SK-N-MC (cell line): ENCODE measurements at regions not wholly inside any gene's neighbourhood (a gene's known extent, or its start where the extent isn't known, plus 50 kb on each side); places are given as distances from the start of the nearest gene placed in this dataset.

Source experiments
- DNase-seq: peaks from one replicate; pipeline ENCODE4 v3.0.0-alpha.2; 2011; ENCODE audit warnings: low read depth, low spot score
- H3K27ac ChIP-seq: fragments of 200-600 bp; sonication (generic); 2 replicates; pipeline ENCODE4 v1.5.1; 2016; ENCODE audit warnings: mixed run types
- H3K36me3 ChIP-seq: fragments of 200-600 bp; sonication (generic); 2 replicates; pipeline ENCODE4 v1.6.1; 2017; ENCODE audit warnings: antibody characterized with exemption, low read length, mixed read lengths; ENCODE audit not compliant: insufficient read depth
- H3K4me3 ChIP-seq: fragments of 200-600 bp; sonication (generic); 2 replicates; pipeline ENCODE4 v1.5.1; 2016
- H3K9ac ChIP-seq: fragments of 200-600 bp; sonication (generic); 2 replicates; pipeline ENCODE4 v1.8.0; 2017; ENCODE audit warnings: mixed run types, mixed read lengths; ENCODE audit not compliant: insufficient read length
- H3K9me3 ChIP-seq: fragments of 200-600 bp; sonication (generic); 2 replicates; pipeline ENCODE4 v1.6.1; 2017; ENCODE audit warnings: low read depth, mild to moderate bottlenecking, antibody characterized with exemption, low read length, moderate library complexity, mixed read lengths
- EZH2 ChIP-seq: fragments of 200-600 bp; sonication (generic); IDR thresholded peaks from one replicate; pipeline ENCODE4 v1.6.1; 2017; ENCODE audit warnings: antibody characterized with exemption
- FOXP2 ChIP-seq: optimal IDR thresholded peaks from 2 replicates; pipeline ENCODE3; 2011; ENCODE audit warnings: mild to moderate bottlenecking, moderate library complexity; ENCODE audit not compliant: insufficient read depth; ENCODE audit errors: extremely low read length, control extremely low read depth
- POLR2AphosphoS5 ChIP-seq: IDR thresholded peaks from 2 replicates; pipeline ENCODE4 v1.6.1; 2012; ENCODE audit warnings: mild to moderate bottlenecking, low read depth, low read length, borderline replicate concordance

DNA sequence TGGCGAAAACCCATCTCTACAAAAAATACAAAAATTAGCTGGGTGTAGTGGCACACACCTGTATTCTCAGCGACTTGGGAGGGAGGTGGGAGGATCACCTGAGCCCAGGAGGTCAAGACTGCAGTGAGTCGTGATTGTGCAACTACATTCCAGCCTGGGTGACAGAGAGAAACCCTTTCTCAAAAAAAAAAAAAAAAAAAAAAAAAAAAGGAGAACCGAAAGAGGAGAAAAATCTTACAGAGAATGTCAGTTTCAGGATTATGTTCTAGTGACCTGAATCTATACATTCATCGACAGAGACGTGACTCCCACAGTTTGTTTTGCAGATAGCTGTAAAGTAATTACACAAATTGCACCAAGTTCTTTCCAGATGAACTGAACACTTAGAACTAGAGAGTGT lies 187.8 kb downstream of the FTCDNL1 start:
- Histone ChIP-seq H3K4me3 (no peak overlapping the region), H3K27ac (no peak overlapping the region), H3K9ac (no peak overlapping the region), H3K36me3 (no peaks in the 10 kb centered on the region), H3K9me3 (no peaks in the 10 kb centered on the region)
- no peak for DNase-seq
- TF ChIP-seq FOXP2: no peak
- no peak for TF ChIP-seq EZH2
- TF ChIP-seq POLR2AphosphoS5: no peak

DNA sequence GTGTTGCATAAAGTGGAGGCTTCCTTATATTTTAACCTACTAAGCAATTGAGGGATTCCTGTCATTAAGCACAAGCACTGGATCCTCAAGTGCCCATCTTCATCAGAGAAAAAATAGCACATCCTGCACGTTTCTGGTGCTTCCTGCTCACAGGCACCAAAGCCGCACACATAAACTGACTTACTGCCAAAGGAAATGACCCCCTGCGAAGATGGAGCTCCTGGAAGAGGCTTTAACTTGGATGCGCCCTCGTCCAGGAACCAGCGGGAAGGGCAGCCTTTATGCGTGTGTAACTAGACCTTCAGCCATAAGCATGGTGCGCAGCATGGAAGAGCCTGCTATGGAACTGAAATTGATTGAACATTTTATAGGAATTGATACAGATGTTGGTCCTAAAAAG lies 188.7 kb downstream of the FTCDNL1 start:
- H3K9me3 ChIP-seq: no peaks in the 10 kb centered on the region
- TF ChIP-seq FOXP2 (no peak), EZH2 (no peak), POLR2AphosphoS5 (no peak)
- H3K9ac ChIP-seq: no peak overlapping the region
- no peak for DNase-seq
- no peak overlapping the region for H3K4me3 ChIP-seq
- no peaks in the 10 kb centered on the region for H3K36me3 ChIP-seq
- H3K27ac ChIP-seq: no peak overlapping the region

DNA sequence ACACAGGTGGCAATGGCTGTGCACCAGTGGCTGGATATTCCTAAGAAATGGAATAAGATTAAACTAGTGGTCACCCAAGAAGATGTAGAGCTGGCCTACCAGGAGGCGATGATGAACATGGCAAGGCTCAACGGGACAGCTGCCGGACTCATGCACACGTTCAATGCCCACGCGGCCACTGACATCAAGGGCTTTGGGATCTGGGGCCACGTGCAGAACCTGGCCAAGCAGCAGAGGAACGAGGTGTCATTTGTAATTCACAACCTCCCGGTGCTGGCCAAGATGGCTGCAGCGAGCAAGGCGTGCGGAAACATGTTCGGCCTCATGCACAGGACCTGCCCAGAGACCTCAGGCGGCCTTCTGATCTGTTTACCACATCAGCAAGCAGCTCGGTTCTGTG lies 190.8 kb downstream of the FTCDNL1 start:
- Histone ChIP-seq H3K9me3 (no peaks in the 10 kb centered on the region), H3K27ac (no peak overlapping the region), H3K36me3 (no peaks in the 10 kb centered on the region), H3K4me3 (no peak overlapping the region), H3K9ac (no peak overlapping the region)
- DNase-seq: no peak
- TF ChIP-seq POLR2AphosphoS5: no peak

DNA sequence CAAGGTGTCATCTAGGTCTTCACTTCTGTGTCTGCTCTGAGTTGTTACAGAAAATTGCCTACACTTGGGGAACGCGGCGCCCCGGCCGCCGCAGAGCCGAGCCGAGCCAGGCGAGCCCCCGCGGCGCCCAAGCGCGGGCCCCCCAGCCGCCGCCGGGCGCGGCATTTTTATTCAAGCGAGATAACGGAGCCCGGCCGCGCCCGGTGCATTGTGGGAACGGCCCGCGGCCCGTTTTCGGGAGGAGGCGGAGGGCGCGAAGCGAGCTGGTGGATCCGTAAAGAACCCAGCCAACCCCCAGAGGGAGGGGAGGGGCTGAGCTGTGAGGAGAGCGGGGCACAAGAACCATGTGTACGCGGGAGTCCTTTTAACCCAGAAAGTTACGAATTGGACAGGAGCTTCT lies 191.8 kb downstream of the FTCDNL1 start:
- Histone ChIP-seq H3K27ac (no peak overlapping the region), H3K36me3 (no peaks in the 10 kb centered on the region), H3K4me3 (no peak overlapping the region), H3K9ac (no peak overlapping the region), H3K9me3 (no peaks in the 10 kb centered on the region)
- no peak for TF ChIP-seq POLR2AphosphoS5
- TF ChIP-seq FOXP2: no peak
- no peak for TF ChIP-seq EZH2
- no peak for DNase-seq

DNA sequence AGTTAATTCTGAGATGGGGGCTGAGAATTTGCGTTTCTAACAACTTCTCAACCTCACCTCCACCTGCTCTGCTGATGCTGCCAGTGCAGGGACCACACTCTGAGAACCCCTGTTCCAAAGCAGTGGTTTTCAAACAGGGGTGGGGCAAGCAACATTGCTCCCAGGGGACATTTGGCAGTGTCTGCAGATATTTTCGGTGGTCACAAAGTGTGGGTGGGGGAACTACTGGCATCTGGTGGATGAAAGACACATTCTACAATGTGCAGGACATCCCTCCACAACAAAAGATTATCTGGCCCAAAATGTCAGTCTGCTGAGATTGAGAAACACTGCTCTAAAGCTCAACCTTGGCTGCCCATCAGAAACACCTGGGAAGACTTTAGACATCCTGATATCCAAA lies 188.7 kb upstream of the SATB2 start:
- no peaks in the 10 kb centered on the region for H3K36me3 ChIP-seq
- H3K4me3 ChIP-seq: no peak overlapping the region
- no peak overlapping the region for H3K27ac ChIP-seq
- no peaks in the 10 kb centered on the region for H3K9me3 ChIP-seq
- no peak for DNase-seq
- H3K9ac ChIP-seq: no peak overlapping the region
- TF ChIP-seq POLR2AphosphoS5: no peak
- no peak for TF ChIP-seq FOXP2
- TF ChIP-seq EZH2: no peak

DNA sequence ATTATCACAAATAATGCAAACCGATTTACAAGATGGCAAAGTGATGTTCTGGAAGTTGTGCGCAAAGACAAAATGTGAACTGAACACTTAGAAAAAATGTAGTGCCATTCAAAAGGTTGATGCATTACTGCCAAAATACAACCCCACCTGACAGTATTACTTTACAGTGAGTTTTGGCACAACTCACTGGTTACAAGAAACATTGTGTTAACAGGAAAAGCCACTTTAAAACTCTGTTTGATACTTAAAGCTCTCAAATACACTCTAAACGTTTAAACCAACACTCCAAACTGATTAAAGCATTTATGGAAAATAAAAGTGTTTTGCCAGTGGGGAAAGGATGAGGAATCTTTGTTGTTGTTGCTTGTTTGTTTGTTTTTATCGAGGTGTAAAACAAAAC lies 173.4 kb upstream of the SATB2 start:
- no peaks in the 10 kb centered on the region for H3K36me3 ChIP-seq
- no peak overlapping the region for H3K9ac ChIP-seq
- TF ChIP-seq FOXP2 (no peak), POLR2AphosphoS5 (no peak), EZH2 (no peak)
- no peak overlapping the region for H3K27ac ChIP-seq
- no peaks in the 10 kb centered on the region for H3K9me3 ChIP-seq
- H3K4me3 ChIP-seq: no peak overlapping the region
- no peak for DNase-seq

DNA sequence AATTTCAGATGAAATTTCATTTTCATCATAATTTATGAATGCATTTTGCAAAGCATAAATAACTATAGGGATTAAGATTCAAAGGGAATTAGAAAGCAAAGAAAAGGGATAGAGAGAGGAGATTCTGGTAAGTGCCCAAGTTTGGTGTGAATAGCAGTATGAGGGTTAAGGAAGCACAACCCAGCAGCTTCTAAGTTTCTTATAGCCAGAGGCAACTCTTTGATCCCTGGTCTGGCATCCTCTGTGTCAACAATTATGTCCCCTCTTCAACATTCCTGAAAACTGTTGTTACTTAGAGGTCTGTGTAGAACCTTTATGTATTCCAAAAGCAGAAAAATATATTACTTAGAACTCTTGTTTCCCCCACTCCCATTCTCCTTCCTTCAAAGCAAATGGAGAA lies 171.6 kb upstream of the SATB2 start:
- Histone ChIP-seq H3K36me3 (no peaks in the 10 kb centered on the region), H3K27ac (no peak overlapping the region), H3K9me3 (no peaks in the 10 kb centered on the region), H3K9ac (no peak overlapping the region), H3K4me3 (no peak overlapping the region)
- no peak for TF ChIP-seq POLR2AphosphoS5
- TF ChIP-seq EZH2: no peak
- TF ChIP-seq FOXP2: no peak
- no peak for DNase-seq

DNA sequence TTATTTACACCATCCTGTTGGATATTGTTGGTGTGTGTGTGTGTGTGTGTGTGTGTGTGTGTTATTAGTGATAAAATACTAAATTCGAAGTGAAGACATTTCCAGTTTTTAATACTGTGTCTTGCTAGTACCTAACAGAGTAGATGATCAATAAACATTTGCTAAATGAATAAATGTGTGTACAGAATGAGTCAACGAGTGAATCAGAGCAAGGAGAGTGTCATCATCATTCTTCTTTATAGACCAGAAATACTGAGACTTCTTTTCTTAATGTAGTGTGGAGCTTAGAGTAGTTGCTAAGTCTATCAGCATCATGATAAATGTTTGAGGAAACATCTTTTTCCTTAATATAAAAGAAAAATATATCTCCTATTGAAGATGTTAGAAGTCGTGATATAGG lies 169.7 kb upstream of the SATB2 start:
- TF ChIP-seq FOXP2 (no peak), POLR2AphosphoS5 (no peak), EZH2 (no peak)
- no peak overlapping the region for H3K4me3 ChIP-seq
- H3K9me3 ChIP-seq: no peaks in the 10 kb centered on the region
- H3K9ac ChIP-seq: no peak overlapping the region
- no peak for DNase-seq
- no peak overlapping the region for H3K27ac ChIP-seq
- no peaks in the 10 kb centered on the region for H3K36me3 ChIP-seq

DNA sequence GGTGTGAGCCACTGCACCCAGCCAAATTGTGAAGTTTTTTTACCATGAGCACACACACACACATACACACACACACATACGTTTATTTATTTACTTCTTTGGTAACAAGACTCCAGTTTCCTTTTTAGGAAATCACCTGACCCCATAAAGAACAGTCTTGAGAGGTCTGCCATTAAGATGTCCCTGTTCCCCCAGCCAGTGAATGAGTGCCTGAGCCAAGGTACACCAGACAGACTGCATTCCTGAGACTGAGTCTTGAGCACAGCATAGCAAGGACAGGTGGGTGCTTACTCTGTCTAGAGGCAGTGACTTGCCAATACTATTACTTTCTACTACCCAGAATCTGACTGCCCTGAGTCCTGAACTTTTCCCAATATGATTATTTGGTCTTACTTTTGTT lies 167.2 kb upstream of the SATB2 start:
- Histone ChIP-seq H3K4me3 (no peak overlapping the region), H3K27ac (no peak overlapping the region), H3K9ac (no peak overlapping the region), H3K36me3 (no peaks in the 10 kb centered on the region), H3K9me3 (no peaks in the 10 kb centered on the region)
- no peak for TF ChIP-seq POLR2AphosphoS5
- TF ChIP-seq FOXP2: no peak
- no peak for TF ChIP-seq EZH2
- no peak for DNase-seq
